OCI-LY7 (cell line): ENCODE measurements at regions not wholly inside any gene's neighbourhood (a gene's known extent, or its start where the extent isn't known, plus 50 kb on each side); places are given as distances from the start of the nearest gene placed in this dataset.

Source experiments
- BruUV-seq: library from RNA; stranded (reverse); fragments of 400-500 nt; replicated peaks from 2 replicates; lab custom pipeline; 2021; lab: Mats Ljungman, UMichigan
- CTCF ChIA-PET: fragments of 300-600 bp; sonication (Branson Sonifier 250); formaldehyde crosslinking; loops from one replicate; lab custom pipeline; 2022; ENCODE audit warnings: antibody characterized with exemption; ENCODE audit not compliant: unreplicated experiment; lab: Charles Lee
- POLR2A ChIA-PET: fragments of 300-600 bp; sonication (Branson Sonifier 250); formaldehyde crosslinking; loops from one replicate; lab custom pipeline; 2022; ENCODE audit warnings: antibody characterized with exemption; lab: Charles Lee
- DNase-seq: peaks from one replicate; pipeline ENCODE4 v3.0.0-alpha.2; 2015; ENCODE audit warnings: low spot score
- H2AFZ ChIP-seq: fragments of 200-600 bp; sonication (generic), shearing (Covaris generic); 2 replicates; pipeline ENCODE4 v1.6.1; 2014; ENCODE audit warnings: mild to moderate bottlenecking, antibody characterized with exemption, low read length, moderate library complexity
- H3K27ac ChIP-seq: fragments of 200-600 bp; sonication (generic); 2 replicates; pipeline ENCODE4 v1.5.1; 2014; ENCODE audit warnings: mixed run types, low read depth, mild to moderate bottlenecking, moderate library complexity, low read length, inconsistent platforms; ENCODE audit not compliant: poor library complexity, severe bottlenecking
- H3K36me3 ChIP-seq: fragments of 200-600 bp; sonication (generic); 2 replicates; pipeline ENCODE4 v1.6.1; 2014; ENCODE audit warnings: mild to moderate bottlenecking, antibody characterized with exemption, low read length, moderate library complexity, mixed read lengths; ENCODE audit not compliant: insufficient read depth
- H3K4me1 ChIP-seq: fragments of 200-600 bp; sonication (generic); 2 replicates; pipeline ENCODE4 v1.5.1; 2014; ENCODE audit warnings: mild to moderate bottlenecking, low read length; ENCODE audit not compliant: insufficient read depth, poor library complexity, severe bottlenecking
- H3K4me2 ChIP-seq: fragments of 200-600 bp; sonication (generic); 2 replicates; pipeline ENCODE4 v1.6.1; 2014; ENCODE audit warnings: mild to moderate bottlenecking, low read length
- H3K4me3 ChIP-seq: fragments of 200-600 bp; sonication (generic); 2 replicates; pipeline ENCODE4 v1.5.1; 2014; ENCODE audit warnings: mild to moderate bottlenecking, low read depth, low read length; ENCODE audit not compliant: poor library complexity, severe bottlenecking
- H3K79me2 ChIP-seq: fragments of 200-600 bp; sonication (generic); 2 replicates; pipeline ENCODE4 v1.6.1; 2016; ENCODE audit warnings: low read depth, mild to moderate bottlenecking, low read length, moderate library complexity, mixed read lengths; ENCODE audit not compliant: insufficient read depth
- H3K9me2 ChIP-seq: fragments of 200-600 bp; sonication (generic); 2 replicates; pipeline ENCODE4 v1.6.1; 2016; ENCODE audit warnings: mild to moderate bottlenecking, low read length, mixed read lengths; ENCODE audit not compliant: insufficient read depth
- H3K9me3 ChIP-seq: fragments of 200-600 bp; sonication (generic); 2 replicates; pipeline ENCODE4 v1.6.1; 2014; ENCODE audit warnings: mild to moderate bottlenecking, mixed run types, low read length, mixed read lengths
- H4K20me1 ChIP-seq: fragments of 200-600 bp; sonication (generic); 2 replicates; pipeline ENCODE4 v1.6.1; 2014; ENCODE audit warnings: mild to moderate bottlenecking, antibody characterized with exemption, low read length, moderate library complexity, mixed read lengths; ENCODE audit not compliant: insufficient read depth
- CTCF ChIP-seq: fragments of 200-600 bp; sonication (generic); conservative IDR thresholded peaks from 2 replicates; pipeline ENCODE4 v1.5.1; 2014; ENCODE audit warnings: mild to moderate bottlenecking, antibody characterized with exemption, low read length, moderate library complexity, mixed read lengths
- EZH2phosphoT487 ChIP-seq: fragments of 200-600 bp; sonication (generic); IDR thresholded peaks from 2 replicates; pipeline ENCODE4 v1.6.1; 2018; ENCODE audit warnings: low read depth, borderline replicate concordance, mild to moderate bottlenecking, mixed run types, antibody characterized with exemption, low read length, moderate library complexity, mixed read lengths
- intact Hi-C: fragments of 100-400 bp; cut with micrococcal nuclease; formaldehyde crosslinking; loops from one replicate; pipeline ENCODE4 v1.10.0; 2022; ENCODE audit not compliant: unreplicated experiment

- Histone ChIP-seq H2AFZ (no peak overlapping the region), H4K20me1 (no peaks in the 10 kb centered on the region), H3K79me2 (no peaks in the 10 kb centered on the region), H3K36me3 (no peaks in the 10 kb centered on the region), H3K9me2 (no peaks in the 10 kb centered on the region), H3K9me3 (no peaks in the 10 kb centered on the region), H3K4me2 (no peak overlapping the region), H3K4me1 (no peaks in the 10 kb centered on the region), H3K4me3 (no peak overlapping the region), H3K27ac (no peak overlapping the region)
- TF ChIP-seq EZH2phosphoT487, result no peak
- TF ChIP-seq CTCF, result no peak
- no TSS peak for BruUV-seq
- ChIA-PET POLR2A (no interaction called here), CTCF (no interaction called here)
- DNase-seq, result no peak
- intact Hi-C loops, result no loop called here
These were observed 249.7 kb upstream of the DAB2 start for GRCh38 chr5:39674209-39675082.

GRCh38 chr5:39671561-39671961, 246.8 kb upstream of the DAB2 start:
- Histone ChIP-seq H3K4me2 (no peak overlapping the region), H2AFZ (no peak overlapping the region), H3K36me3 (no peaks in the 10 kb centered on the region), H3K4me1 (no peaks in the 10 kb centered on the region), H3K4me3 (no peak overlapping the region), H3K9me3 (no peaks in the 10 kb centered on the region), H3K79me2 (no peaks in the 10 kb centered on the region), H4K20me1 (no peaks in the 10 kb centered on the region), H3K27ac (no peak overlapping the region), H3K9me2 (no peaks in the 10 kb centered on the region)
- DNase-seq, result no peak
- no TSS peak for BruUV-seq
- intact Hi-C loops, result no loop called here
- ChIA-PET POLR2A (interaction anchor here (1.0 kb wide), 2 partner anchors 9 to 78 kb away, joined by 3 to 4 read pairs; no protein-coding TSS in a partner anchor), CTCF (no interaction called here)
- TF ChIP-seq EZH2phosphoT487 (no peak), CTCF (no peak)

- ChIA-PET POLR2A (interaction anchor here (1.0 kb wide), 2 partner anchors 9 to 79 kb away, joined by 3 to 4 read pairs; no protein-coding TSS in a partner anchor), CTCF (interaction anchor here (0.6 kb wide), 1 partner anchor 760 kb away, joined by 3 read pairs; no protein-coding TSS in a partner anchor)
- Histone ChIP-seq H3K27ac (no peak overlapping the region), H3K4me3 (no peak overlapping the region), H3K4me1 (no peaks in the 10 kb centered on the region), H3K4me2 (no peak overlapping the region), H3K9me3 (no peaks in the 10 kb centered on the region), H3K79me2 (no peaks in the 10 kb centered on the region), H2AFZ (no peak overlapping the region), H4K20me1 (no peaks in the 10 kb centered on the region), H3K9me2 (no peaks in the 10 kb centered on the region), H3K36me3 (no peaks in the 10 kb centered on the region)
- TF ChIP-seq CTCF (no peak), EZH2phosphoT487 (no peak)
- intact Hi-C loops, result no loop called here
- BruUV-seq, result no TSS peak
- DNase-seq, result no peak
These were observed 246.2 kb upstream of the DAB2 start for GRCh38 chr5:39670955-39671354.
